GM06990 (cell line): ENCODE measurements at regions not wholly inside any gene's neighbourhood (a gene's known extent, or its start where the extent isn't known, plus 50 kb on each side); places are given as distances from the start of the nearest gene placed in this dataset.
A peak's percentile ranks its signal among the peaks of the same experiment; 100 is the strongest.

ENCODE experiments used
- DNase-seq: peaks from one replicate; pipeline ENCODE4 v3.0.0-alpha.2; 2011; ENCODE audit not compliant: insufficient read length; ENCODE audit errors: extremely low read depth
- H3K27me3 ChIP-seq: replicated peaks from 2 replicates; pipeline ENCODE4 v1.6.0; 2011; ENCODE audit warnings: low read length; ENCODE audit not compliant: control insufficient read depth, insufficient read depth
- H3K36me3 ChIP-seq: 2 replicates; pipeline ENCODE4 v1.5.1; 2011; ENCODE audit warnings: low read length; ENCODE audit not compliant: control insufficient read depth, insufficient read depth
- H3K4me3 ChIP-seq: replicated peaks from 2 replicates; pipeline ENCODE4 v1.5.1; 2011; ENCODE audit warnings: low read depth, mild to moderate bottlenecking, control low read depth, low read length
- CTCF ChIP-seq: IDR thresholded peaks from 2 replicates; pipeline ENCODE4 v1.5.1; 2011; ENCODE audit warnings: low read length, control low read depth, mild to moderate bottlenecking, inconsistent platforms; ENCODE audit not compliant: insufficient read depth, poor library complexity, severe bottlenecking

- DNase-seq = no peak
- Histone ChIP-seq H3K4me3 (no peak overlapping the region), H3K36me3 (no peaks in the 10 kb centered on the region), H3K27me3 (no peaks in the 10 kb centered on the region)
- no peak for TF ChIP-seq CTCF
Measured at GRCh38 chr7:47677664-47678063, 95.8 kb upstream of the TNS3 start.

GRCh38 chr7:47677093-47677492 is 95.2 kb upstream of the TNS3 start:
- Histone ChIP-seq H3K4me3 (no peak overlapping the region), H3K36me3 (no peaks in the 10 kb centered on the region), H3K27me3 (no peaks in the 10 kb centered on the region)
- no peak for DNase-seq
- no peak for TF ChIP-seq CTCF

GRCh38 chr7:47672977-47673381 is 91.1 kb upstream of the TNS3 start:
- no peak for DNase-seq
- no peaks in the 10 kb centered on the region for H3K27me3 ChIP-seq
- TF ChIP-seq CTCF = no peak
- H3K4me3 ChIP-seq = no peak overlapping the region
- no peaks in the 10 kb centered on the region for H3K36me3 ChIP-seq

GRCh38 chr7:47672271-47672791 is 90.4 kb upstream of the TNS3 start:
- DNase-seq = peak; percentile 26
- no peaks in the 10 kb centered on the region for H3K36me3 ChIP-seq
- H3K27me3 ChIP-seq = no peaks in the 10 kb centered on the region
- no peak for TF ChIP-seq CTCF
- H3K4me3 ChIP-seq = no peak overlapping the region

- DNase-seq = peak; percentile 25
- Histone ChIP-seq H3K36me3 (no peaks in the 10 kb centered on the region), H3K27me3 (no peaks in the 10 kb centered on the region), H3K4me3 (no peak overlapping the region)
- no peak for TF ChIP-seq CTCF
Measured at GRCh38 chr7:47671358-47671757, 89.4 kb upstream of the TNS3 start.

GRCh38 chr7:47670729-47671128 is 88.8 kb upstream of the TNS3 start:
- no peaks in the 10 kb centered on the region for H3K36me3 ChIP-seq
- no peak overlapping the region for H3K4me3 ChIP-seq
- no peak for TF ChIP-seq CTCF
- H3K27me3 ChIP-seq = no peaks in the 10 kb centered on the region
- DNase-seq = peak; percentile 84
